NK-92 treated with Interleukin-12 subunit alpha and Interleukin-12 subunit beta, amount 100 ng/mL, for 24 hours (cell line): ENCODE measurements at regions not wholly inside any gene's neighbourhood (a gene's known extent, or its start where the extent isn't known, plus 50 kb on each side); places are given as distances from the start of the nearest gene placed in this dataset.

Source experiments
- DNase-seq: peaks from one replicate; lab custom pipeline; 2025; lab: John Stamatoyannopoulos, UW

- no peak for DNase-seq
Measured at GRCh38 chr12:93177208-93178153, 200.2 kb upstream of the NUDT4 start.

GRCh38 chr12:93178154-93178878, 199.4 kb upstream of the NUDT4 start:
- no peak for DNase-seq

GRCh38 chr12:93179792-93180191, 197.9 kb upstream of the NUDT4 start:
- DNase-seq, result no peak

GRCh38 chr12:93180566-93180965, 197.2 kb upstream of the NUDT4 start:
- DNase-seq, result no peak

GRCh38 chr12:93181409-93181965, 196.2 kb upstream of the NUDT4 start:
- DNase-seq, result no peak

- DNase-seq, result no peak
Measured at GRCh38 chr12:93183940-93184671, 193.6 kb upstream of the NUDT4 start.

- no peak for DNase-seq
Measured at GRCh38 chr12:93184672-93185368, 192.9 kb upstream of the NUDT4 start.

- no peak for DNase-seq
Measured at GRCh38 chr12:93185369-93185741, 192.4 kb upstream of the NUDT4 start.

GRCh38 chr12:93186131-93186530, 191.6 kb upstream of the NUDT4 start:
- no peak for DNase-seq

GRCh38 chr12:93186621-93187020, 191.1 kb upstream of the NUDT4 start:
- no peak for DNase-seq

GRCh38 chr12:93191423-93191822, 186.3 kb upstream of the NUDT4 start:
- DNase-seq, result no peak

GRCh38 chr12:93191956-93192355, 185.8 kb upstream of the NUDT4 start:
- DNase-seq, result no peak

GRCh38 chr12:93192878-93193277, 184.8 kb upstream of the NUDT4 start:
- DNase-seq, result no peak

- DNase-seq, result no peak
Measured at GRCh38 chr12:93195511-93195910, 182.2 kb upstream of the NUDT4 start.

- no peak for DNase-seq
Measured at GRCh38 chr12:93197067-93197593, 180.6 kb upstream of the NUDT4 start.

- DNase-seq, result no peak
Measured at GRCh38 chr12:93198086-93198485, 179.6 kb upstream of the NUDT4 start.

GRCh38 chr12:93199831-93200236, 177.9 kb upstream of the NUDT4 start:
- DNase-seq, result no peak

GRCh38 chr12:93200291-93200917, 177.3 kb upstream of the NUDT4 start:
- no peak for DNase-seq

- DNase-seq, result no peak
Measured at GRCh38 chr12:93201990-93202389, 175.7 kb upstream of the NUDT4 start.

- no peak for DNase-seq
Measured at GRCh38 chr12:93202688-93203087, 175.0 kb upstream of the NUDT4 start.

GRCh38 chr12:93203361-93203760, 174.4 kb upstream of the NUDT4 start:
- no peak for DNase-seq
